CD4-positive, alpha-beta T cell treated with Interleukin-6 at 100 ng/mL for 8 hours (primary cell): ENCODE measurements at regions not wholly inside any gene's neighbourhood (a gene's known extent, or its start where the extent isn't known, plus 50 kb on each side); places are given as distances from the start of the nearest gene placed in this dataset.
"Not testable (repeated sequence)": the region's sequence is repeated elsewhere in the genome, so short reads cannot be mapped to it uniquely, and the experiment has no call there.

Source experiments
- DNase-seq: peaks from one replicate; pipeline ENCODE4 v3.0.0-alpha.2; 2020; ENCODE audit warnings: mixed read lengths, low spot score

- DNase-seq: no peak
Measured at GRCh38 chr10:33657154-33657908, 322.9 kb upstream of the NRP1 start.

- no peak for DNase-seq
Measured at GRCh38 chr10:33655921-33656320, 321.5 kb upstream of the NRP1 start.

GRCh38 chr10:33655165-33655815 is 320.8 kb upstream of the NRP1 start:
- DNase-seq: no peak

- no peak for DNase-seq
Measured at GRCh38 chr10:33653584-33654367, 319.3 kb upstream of the NRP1 start.

GRCh38 chr10:33652870-33653269 is 318.4 kb upstream of the NRP1 start:
- no peak for DNase-seq

- not testable (repeated sequence) for DNase-seq
Measured at GRCh38 chr10:33650131-33650530, 315.7 kb upstream of the NRP1 start.

- no peak for DNase-seq
Measured at GRCh38 chr10:33643042-33643441, 308.6 kb upstream of the NRP1 start.

- DNase-seq: no peak
Measured at GRCh38 chr10:33638891-33639290, 304.4 kb upstream of the NRP1 start.

- no peak for DNase-seq
Measured at GRCh38 chr10:33638374-33638773, 303.9 kb upstream of the NRP1 start.

- DNase-seq: no peak
Measured at GRCh38 chr10:33635967-33636515, 301.6 kb upstream of the NRP1 start.

GRCh38 chr10:33632432-33632831 is 298.0 kb upstream of the NRP1 start:
- DNase-seq: no peak

GRCh38 chr10:33631991-33632390 is 297.5 kb upstream of the NRP1 start:
- no peak for DNase-seq

- no peak for DNase-seq
Measured at GRCh38 chr10:33630761-33631160, 296.3 kb upstream of the NRP1 start.

- no peak for DNase-seq
Measured at GRCh38 chr10:33627611-33628010, 293.1 kb upstream of the NRP1 start.

GRCh38 chr10:33626798-33627466 is 292.5 kb upstream of the NRP1 start:
- no peak for DNase-seq

GRCh38 chr10:33623669-33624068 is 289.2 kb upstream of the NRP1 start:
- no peak for DNase-seq

GRCh38 chr10:33621101-33621500 is 286.6 kb upstream of the NRP1 start:
- no peak for DNase-seq

- DNase-seq: no peak
Measured at GRCh38 chr10:33618196-33618595, 283.7 kb upstream of the NRP1 start.

- no peak for DNase-seq
Measured at GRCh38 chr10:33617381-33618080, 283.1 kb upstream of the NRP1 start.

GRCh38 chr10:33616956-33617355 is 282.5 kb upstream of the NRP1 start:
- no peak for DNase-seq

GRCh38 chr10:33612551-33612950 is 278.1 kb upstream of the NRP1 start:
- no peak for DNase-seq
